Ovary (tissue), 3 donors: ENCODE measurements at regions not wholly inside any gene's neighbourhood (a gene's known extent, or its start where the extent isn't known, plus 50 kb on each side); places are given as distances from the start of the nearest gene placed in this dataset.

ENCODE experiments used
- POLR2A ChIP-seq: fragments of 450-650 bp; IDR thresholded peaks from one replicate; pipeline ENCODE4 v1.6.1; 2017; ENCODE audit warnings: antibody characterized with exemption, mild to moderate bottlenecking, moderate library complexity
- TF ChIP-seq, protein P1 (sequence below), 3 donors: fragments of 450-650 bp in 2 of 3; fragments of 200-600 bp in 1 of 3; IDR thresholded peaks; one replicate each; pipeline versions ENCODE4 v1.5.1 to v1.8.0; 2016 to 2022; ENCODE audit warnings: antibody characterized with exemption in 3 of 3, mild to moderate bottlenecking in 1 of 3
- donor health status: DM: no; HTN: no; CAD: no.

DNA sequence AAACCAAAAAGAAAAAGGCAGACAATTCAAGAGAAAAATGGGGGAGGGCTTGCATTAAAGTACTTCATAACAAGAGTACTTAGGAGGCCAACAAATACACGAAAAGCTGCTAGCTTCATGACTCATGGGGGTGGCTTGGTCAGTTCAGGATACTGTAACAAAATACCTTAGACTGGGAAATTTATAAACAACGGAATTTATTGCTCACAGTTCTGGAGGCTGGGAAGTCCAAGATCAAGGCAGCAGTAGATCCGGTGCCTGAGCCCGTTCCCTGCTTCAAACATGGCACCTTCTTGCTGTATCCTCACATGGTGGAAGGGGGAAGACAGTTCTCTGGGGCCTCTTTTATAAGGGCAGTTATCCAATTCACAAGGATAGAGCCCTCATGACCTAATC lies 111.4 kb downstream of the C9orf50 start:
- TF ChIP-seq, protein P1, sequence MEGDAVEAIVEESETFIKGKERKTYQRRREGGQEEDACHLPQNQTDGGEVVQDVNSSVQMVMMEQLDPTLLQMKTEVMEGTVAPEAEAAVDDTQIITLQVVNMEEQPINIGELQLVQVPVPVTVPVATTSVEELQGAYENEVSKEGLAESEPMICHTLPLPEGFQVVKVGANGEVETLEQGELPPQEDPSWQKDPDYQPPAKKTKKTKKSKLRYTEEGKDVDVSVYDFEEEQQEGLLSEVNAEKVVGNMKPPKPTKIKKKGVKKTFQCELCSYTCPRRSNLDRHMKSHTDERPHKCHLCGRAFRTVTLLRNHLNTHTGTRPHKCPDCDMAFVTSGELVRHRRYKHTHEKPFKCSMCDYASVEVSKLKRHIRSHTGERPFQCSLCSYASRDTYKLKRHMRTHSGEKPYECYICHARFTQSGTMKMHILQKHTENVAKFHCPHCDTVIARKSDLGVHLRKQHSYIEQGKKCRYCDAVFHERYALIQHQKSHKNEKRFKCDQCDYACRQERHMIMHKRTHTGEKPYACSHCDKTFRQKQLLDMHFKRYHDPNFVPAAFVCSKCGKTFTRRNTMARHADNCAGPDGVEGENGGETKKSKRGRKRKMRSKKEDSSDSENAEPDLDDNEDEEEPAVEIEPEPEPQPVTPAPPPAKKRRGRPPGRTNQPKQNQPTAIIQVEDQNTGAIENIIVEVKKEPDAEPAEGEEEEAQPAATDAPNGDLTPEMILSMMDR (IDR thresholded peaks at IDR 0.05): no peak
- no peak for TF ChIP-seq POLR2A
